ENCODE measurements at regions not wholly inside any gene's neighbourhood (a gene's known extent, or its start where the extent isn't known, plus 50 kb on each side); places are given as distances from the start of the nearest gene placed in this dataset.
A peak's percentile ranks its signal among the peaks of the same experiment; 100 is the strongest.
"Not testable (repeated sequence)": the region's sequence is repeated elsewhere in the genome, so short reads cannot be mapped to it uniquely, and the experiment has no call there.

DNA sequence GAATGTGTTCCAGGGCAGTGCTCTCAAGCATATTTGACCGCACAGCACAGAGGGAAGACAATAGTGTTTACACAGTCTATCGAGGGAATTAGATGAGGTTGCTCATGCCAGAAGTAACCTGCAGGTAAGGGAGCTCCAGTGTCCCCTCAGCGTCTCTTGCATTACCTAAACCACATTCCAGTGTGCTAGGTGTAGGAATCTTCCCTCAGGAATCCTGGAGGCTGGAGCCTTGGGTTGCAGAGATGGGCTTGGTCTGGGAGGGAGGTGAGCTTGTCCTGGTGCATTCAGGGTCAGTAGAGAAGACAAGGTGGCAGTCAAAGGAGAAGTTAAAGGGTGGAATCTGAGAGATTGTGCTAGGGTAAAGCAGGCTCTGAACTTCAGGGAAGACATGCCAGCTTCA lies 56.3 kb downstream of the SOX14 start:
- DNase-seq, result peak in 1 of 2 experiments; percentile 8

DNA sequence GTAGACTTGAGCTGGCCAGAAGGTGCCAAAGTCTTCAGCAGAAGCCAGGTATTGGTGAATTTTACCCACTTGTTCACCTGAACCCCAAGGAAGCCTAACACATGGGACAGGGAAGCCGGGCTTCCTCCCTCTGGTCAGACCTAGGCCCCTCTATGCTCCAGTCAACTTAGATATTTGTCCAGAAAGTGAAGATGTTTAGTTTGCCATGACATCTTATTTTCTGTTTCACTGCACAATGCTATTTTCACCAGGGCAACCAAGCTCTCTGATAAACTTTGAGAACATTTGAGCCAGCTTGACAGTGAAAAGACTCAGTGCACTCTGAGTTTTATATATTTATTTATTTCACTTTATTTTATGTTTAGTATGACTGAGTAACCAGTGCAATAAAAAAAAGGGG lies 71.0 kb downstream of the SOX14 start:
- no peak for DNase-seq

DNA sequence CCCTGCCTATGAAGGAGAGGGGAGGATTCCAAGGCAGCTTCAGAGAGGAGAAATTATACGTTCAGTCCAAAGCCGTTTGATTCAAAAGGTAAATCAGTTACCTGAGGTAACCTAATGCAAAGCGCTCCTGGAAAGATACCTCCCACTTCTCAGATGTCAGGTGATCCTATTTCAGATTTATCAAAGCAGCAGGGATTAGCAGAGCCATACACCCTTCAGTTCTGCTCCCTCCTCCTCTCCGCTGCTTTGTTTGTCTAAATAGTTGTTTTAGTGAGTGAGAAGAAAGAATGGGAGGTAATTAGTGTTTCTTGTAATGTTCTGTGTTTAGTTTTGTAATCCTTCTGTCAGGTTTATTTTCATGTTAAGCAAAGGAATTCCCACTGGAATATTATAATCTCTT lies 81.1 kb downstream of the SOX14 start:
- peak in 1 of 2 experiments; percentile 32 for DNase-seq

DNA sequence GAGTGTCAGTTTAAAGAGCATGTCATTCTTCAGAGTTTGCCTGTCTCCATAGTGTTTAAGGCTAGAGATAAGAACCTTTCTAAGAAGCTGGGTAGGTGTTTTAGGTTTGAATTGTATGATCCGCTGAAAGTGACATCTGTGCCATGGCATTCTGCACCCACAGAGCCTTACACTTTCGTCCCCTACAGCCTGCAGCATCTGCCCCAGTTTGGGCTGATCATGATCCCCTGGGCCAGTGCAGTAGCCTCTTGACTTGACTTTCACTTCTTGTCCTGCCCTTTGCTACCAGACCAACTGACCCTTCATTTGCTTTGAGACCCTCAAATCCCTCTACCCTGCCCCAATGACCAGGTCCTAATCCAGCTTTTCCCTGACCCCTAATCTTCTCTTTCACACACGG lies 81.6 kb downstream of the SOX14 start:
- DNase-seq, result no peak

DNA sequence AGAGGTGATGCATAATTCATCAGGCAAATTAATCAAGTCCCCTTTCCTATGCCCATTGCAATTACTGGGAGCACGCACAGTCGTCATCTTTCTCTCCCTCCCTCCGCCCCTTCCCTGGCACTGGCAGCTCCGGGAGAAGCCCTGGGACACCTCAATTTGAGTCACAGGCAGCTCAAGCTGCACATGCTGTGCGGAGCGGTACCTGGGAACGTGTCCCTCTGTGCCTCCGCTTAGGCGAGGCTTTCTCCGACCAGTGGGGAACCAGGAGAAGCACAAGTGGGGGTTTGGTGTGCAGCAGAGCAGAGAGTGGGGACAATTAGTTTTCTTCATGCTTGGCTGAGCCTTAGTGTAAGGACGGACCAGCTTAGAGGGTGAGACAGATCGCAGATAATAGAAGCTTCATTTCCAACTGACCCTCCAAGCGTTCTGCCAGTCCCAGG lies 88.3 kb downstream of the SOX14 start:
- DNase-seq, result peak in 1 of 2 experiments; percentile 20

DNA sequence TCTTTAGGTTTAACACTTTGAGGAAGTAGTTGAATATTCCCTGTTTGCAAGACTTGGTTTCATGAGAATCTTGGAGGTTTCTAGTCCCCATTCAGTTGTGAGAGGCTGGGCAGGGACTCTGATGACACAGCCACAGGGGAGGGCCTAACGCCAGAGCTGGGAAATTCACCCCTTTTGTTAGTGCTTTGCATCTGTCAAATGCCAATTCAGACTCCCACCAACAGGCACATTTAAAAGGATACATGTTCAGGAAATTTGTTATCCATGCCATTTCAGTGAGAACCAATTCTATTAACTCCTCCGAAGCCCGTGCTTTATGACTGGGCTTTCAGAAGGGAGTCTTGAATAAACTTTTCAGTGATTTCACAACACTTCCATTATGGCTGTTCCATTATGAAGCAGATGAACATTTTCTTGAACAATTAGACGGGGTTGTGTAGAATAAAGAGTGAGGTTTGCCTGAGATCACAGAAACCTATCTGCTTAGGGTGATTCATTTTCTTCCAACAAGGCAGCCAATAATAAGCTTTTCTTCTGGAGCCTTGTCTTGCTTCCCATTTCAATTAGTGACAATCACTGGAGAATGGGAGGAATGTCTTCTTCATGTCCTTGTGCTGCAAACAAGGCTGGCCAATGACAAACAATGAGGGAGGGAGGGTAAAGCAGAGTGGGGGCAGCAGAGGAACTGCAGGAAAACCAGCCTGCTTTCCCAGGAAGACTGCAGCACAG lies 90.6 kb downstream of the SOX14 start:
- no peak for DNase-seq

DNA sequence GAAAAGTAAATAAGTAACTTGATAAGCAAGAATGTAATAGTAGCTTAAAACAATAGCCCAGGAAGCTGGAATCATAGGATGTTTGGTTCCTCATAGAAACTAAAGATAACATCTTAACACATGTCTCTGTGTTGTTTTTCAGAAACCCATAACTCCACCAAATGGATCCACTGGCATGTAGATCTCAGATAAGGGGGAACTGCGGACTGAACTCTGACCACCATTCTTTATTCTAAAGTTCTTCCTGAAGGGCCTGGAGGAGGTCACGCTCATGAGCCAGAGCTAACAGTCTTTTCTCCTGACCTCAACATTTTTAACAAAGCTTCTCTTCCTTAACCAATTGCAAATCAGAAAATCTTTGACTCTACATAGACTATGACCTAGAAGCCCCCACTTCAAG lies 101.9 kb downstream of the SOX14 start:
- no peak for DNase-seq

DNA sequence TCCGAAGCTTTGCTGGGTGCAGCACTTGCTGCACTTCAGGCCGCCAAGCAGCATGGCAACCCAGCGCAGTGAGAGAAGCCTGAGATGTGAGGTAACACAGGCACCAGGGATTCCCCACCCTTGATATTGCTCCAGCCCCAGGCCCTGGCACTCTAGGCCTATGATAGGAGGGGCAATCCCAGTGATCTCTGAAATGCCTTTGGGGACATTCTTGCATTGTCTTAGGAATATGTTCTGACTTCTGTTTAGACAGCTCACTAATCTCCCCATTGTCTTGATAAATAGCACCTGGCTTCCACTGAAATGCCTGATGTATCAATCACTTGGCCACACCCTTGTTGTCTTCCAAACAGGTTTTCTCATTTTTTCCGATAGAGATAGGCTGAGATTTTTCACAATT lies 102.8 kb downstream of the SOX14 start:
- no peak for DNase-seq

DNA sequence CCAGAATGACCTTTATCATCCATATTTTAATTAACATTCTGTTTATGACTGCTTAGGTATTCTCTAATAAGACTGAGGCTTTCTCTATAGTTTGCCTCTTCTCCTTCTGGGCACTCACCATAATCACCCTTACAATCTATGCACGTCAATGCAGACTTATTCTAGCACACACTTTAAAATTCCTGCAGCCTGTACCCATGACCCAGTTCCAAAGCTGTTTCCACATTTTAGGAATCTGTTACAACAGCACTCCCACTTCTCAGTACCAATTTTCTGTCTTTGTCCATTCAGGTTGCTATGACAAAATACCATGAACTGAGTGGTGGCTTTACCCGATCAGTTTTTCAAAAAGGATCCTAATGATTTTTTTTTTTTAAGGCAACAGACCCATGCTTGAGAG lies 103.5 kb downstream of the SOX14 start:
- no peak for DNase-seq

DNA sequence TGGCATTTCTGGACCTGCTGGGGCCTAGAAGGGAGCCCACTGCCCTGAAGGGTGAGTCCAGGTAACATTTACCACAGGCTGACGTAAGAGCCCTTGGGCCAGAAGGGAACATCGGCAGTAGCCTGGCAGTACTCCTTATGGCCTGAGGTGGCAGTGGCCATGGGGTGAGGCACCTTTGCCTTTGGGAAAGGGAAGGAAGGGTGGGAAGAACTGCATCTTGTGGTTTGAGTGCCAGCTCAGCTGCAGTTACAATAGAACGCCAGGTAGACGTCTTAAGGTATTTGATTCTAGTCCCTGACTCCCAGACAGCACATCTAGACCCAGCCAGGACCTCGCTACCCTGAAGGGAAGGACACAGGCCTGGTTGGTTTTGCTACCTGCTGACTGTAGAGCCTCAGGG lies 104.9 kb downstream of the SOX14 start:
- DNase-seq, result no peak

DNA sequence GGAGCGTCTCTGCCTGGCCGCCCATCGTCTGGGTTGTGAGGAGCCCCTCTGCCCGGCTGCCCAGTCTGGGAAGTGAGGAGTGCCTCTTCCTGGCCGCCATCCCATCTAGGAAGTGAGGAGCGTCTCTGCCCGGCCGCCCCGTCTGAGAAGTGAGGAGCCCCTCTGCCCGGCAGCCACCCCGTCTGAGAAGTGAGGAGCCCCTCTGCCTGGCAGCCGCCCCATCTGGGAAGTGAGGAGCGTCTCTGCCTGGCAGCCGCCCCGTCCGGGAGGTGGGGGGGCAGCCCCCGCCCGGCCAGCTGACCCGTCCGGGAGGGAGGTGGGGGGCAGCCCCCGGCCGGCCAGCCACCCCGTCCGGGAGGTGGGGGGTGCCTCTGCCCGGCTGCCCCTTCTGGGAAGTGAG lies 108.5 kb downstream of the SOX14 start:
- DNase-seq, result not testable (repeated sequence)

DNA sequence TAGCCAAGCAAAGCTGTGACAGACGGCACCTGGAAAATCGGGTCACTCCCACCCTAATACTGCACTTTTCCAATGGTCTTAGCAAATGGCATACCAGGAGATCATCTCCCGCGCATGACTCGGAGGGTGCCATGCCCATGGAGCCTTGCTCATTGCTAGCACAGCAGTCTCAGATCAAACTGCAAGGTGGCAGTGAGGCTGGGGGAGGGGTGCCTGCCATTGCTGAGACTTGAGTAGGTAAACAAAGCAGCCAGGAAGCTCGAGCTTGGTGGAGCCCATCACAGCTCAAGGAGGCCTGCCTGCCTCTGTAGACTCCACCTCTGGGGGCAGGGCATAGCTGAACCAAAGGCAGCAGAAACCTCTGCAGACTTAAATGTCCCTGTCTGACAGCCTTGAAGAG lies 113.1 kb upstream of the CLDN18 start:
- not testable (repeated sequence) for DNase-seq

DNA sequence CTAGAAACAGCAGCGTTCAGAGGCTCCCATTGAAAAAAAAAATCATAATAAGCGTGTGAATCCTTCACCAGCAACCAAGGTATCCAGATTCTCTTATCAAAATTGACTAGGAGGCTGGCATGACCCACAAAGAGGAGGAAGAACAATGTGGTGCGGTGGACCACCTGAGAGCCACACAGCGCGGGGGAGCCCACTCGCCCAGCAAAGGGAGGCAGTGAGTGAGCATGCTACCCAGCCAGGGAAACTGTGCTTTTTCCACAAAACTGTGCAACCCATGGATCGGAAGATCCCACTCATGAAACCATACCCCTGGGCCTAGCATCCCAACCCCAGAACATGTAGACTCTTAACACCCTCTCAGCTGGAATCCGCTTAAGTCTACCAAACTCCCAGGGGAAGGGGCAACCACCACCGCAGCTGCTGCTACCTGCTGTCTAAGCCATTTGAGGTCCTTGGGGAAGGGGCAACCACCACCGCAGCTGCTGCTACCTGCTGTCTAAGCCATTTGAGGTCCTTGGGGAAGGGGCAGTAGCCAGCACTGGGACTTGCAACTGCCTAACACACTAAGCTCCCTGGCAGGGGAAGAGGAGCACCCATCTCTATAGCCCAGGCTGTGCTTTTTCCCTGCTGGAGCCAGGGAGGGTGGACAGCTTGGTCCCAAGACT lies 102.8 kb upstream of the CLDN18 start:
- DNase-seq, result no peak

DNA sequence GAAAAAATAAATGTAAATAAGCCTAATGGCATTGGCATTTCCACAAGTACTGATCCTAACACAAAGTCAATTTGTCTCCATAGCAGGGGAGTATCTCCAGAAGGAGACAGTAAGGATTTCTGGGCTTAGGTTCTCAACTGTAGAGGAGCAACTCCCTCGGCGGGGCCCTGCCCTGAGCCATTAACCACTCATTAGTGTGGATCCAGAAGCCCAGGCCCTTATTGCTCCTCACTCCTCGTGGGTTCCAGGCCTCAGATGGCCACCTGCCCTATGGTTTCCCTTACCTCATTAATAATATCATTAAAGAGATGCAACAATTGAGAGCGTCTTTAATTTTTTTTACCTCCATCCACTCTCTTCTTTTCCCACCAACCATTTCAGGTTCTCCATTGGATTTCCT lies 85.3 kb upstream of the CLDN18 start:
- no peak for DNase-seq

DNA sequence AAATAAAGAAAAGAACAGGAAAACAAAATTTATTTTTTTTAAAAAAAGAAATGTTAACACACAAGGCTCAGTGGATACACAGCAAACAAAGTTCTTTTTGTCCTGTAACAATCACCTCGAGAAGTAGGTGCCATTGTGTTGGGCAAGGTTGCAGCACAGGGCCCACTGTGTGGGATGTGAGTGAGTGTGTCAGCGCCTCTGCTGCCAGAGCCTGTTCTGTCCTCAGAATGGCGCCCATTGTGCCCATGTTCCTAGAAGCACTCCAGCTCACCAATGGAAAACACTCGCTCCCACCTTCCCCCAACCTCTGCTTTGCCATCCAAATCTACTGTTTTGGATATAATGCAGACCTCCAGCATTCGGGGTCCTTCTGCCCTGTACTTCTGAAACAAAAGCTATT lies 84.9 kb upstream of the CLDN18 start:
- peak in 1 of 2 experiments; percentile 28 for DNase-seq

DNA sequence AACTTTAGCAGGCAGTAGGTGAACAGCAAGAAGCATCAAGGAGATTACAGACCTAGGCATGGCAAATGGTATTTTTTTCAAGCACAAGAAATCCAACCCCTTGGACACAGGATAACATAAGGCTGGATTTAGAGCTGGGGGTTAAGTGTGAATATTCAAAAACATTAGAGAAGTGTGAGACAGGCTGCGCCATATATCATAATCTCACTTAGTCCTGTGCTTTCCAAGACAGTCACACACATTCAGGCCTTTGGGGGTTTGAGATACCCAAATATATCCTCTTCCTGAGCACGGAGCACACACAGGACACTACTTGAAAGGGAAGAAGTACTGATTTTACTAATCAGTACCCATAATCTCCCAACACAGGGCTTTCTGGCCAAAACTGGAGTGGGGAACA lies 83.0 kb upstream of the CLDN18 start:
- no peak for DNase-seq

DNA sequence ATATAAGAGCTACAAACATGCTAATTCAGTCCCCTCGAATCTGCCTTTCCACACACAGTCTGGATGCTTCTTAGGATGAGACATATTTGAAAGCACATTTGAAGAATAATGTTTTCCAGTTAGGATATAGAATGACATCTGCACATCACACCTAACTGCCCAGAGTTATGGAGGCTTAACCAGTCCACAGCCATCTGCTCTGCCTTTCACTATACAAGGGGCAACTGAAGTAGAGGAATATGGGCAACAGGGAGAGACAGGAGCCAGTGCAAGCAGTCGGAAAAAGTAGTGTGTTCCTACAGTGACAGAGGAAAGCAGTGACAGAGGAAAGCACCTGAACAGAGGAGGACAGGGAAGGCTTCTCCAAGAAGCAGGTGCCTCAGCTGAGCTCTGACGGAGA lies 79.0 kb upstream of the CLDN18 start:
- DNase-seq, result no peak

DNA sequence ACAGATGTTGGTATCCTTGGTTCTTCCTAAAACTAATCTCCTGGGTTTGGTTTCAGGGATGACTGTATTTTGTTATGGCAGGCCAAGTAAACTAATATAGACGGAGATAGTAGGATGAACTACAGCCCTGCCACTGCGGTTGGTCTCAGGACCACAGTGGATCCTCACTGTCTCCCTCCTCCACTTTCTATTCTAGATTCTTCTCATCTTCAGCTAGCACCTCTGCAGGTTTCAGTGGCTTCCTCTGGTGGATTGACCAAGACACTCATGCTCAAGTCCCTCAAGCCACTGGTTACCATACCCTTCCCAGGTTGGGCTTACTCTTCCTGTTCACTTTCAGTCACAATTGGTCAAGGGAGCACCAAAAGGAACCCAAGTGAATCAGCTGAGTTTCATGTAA lies 71.1 kb upstream of the CLDN18 start:
- DNase-seq, result no peak

DNA sequence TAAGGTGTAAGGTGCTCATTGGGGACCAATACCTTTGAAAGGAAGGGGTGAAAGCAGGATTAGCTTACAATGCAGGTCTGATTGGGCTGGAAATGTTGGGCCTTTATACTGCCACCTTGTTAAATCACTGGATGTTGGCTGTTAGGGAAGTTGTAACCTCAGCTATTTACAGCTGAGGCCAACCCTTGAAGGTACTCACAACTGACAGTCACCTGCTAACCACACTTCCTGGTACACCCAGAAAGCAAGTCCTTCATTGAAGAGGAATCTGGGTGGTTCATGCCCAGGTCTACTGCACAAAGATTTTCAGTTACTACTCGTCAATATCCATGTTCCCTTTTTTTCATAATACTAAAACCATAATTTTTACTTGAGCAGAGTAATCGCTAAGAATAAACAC lies 65.4 kb upstream of the CLDN18 start:
- DNase-seq, result no peak

DNA sequence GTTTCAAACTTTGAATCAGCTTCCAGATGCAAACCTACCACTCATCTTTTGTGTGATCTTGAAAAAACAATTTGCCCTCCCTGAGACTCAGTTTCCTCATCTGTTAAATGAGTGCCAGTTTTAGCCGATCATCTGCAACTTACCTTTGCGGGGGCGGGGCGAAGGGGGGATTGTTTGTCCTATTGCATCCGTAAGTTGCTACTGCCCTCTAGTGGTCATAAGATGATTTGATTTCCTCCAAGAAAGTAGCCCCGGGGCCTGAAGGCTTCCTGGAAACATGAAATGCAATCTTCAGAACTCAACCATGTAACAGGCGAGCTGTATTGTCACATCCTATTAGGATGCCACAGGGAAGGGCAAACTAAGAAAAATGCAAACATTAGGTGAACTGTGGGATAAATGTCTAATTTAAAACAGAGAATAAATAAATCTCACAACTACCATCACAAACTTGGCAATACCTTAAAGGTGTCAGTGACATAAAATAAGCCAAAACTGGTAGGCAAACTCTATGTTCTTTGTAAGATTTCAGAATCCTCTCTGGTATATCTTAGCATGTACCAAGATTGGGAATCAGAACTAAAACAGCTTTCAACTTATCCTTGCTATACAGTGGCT lies 63.5 kb upstream of the CLDN18 start:
- peak; percentile 76 to 96 for DNase-seq

DNA sequence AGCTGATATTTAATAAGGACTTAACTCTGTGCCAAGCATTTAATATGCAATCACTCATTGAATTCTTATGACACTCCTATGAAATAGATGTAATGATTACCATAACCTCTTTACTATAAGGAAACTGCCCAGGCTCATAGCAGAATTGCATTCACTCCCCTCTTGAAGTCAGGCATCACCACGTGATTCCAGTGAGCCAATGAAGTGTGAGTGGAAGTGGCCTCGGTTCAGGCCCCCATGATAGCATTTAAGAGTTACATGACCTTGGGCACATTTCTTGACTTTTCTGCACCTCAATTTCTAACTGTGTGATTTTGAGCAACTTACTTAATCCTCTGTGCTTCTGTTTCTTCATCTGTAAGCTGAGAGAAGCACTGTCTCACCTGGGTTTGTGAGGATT lies 62.8 kb upstream of the CLDN18 start:
- no peak for DNase-seq

DNA sequence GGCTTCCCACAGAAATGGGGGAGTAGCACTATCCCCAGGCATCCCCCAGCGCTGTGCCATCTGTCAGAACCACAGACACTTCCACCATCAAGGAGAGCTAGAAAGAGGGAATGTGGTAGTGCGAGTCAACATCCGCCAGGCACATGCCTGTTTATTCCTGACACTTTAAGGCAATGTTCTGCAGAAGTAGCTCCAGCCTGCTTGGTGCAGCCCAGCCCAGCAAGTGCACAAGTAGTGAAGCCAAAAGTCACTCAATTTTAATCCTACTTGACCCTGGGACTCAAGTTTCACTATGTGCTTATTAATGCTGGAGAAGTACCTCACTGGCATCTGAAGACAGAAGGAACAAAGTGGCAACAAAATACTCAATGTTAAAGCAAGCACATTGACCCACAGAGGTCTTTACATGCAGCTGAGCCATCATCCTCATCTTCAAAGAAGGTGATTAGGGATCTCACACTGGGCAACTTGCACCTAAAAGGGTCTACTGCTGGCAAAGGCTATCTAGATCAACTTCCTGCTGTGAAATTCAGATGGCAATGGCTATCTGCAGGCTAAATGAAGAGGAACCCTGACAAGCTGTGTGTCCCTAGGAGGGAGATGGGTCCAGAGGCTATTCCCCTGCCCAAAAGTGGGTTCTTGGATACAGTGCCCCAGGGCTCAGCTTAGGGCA lies 61.4 kb upstream of the CLDN18 start:
- no peak for DNase-seq

DNA sequence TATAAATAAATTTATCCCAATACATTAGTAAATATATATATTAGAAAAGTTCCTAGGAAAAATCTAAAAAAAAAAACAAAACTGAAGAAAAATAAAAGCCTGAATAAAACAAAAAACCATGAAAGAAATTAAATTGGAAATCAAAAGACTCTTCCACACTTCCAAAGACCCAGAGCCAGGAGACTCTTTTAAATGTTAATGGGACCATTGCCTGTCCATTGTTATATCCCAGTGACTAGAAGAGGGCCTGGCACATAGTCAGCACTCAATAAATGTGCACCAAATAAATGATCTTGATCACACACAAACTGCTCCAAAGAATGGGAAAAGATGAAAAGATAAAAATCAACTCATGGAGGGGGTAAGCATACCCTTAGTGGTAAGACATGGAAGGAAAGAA lies 51.3 kb upstream of the CLDN18 start:
- no peak for DNase-seq

All from NCI-H526 (cell line).